Breast epithelium (tissue), 4 donors: ENCODE measurements at regions not wholly inside any gene's neighbourhood (a gene's known extent, or its start where the extent isn't known, plus 50 kb on each side); places are given as distances from the start of the nearest gene placed in this dataset.

Source experiments
- DNase-seq, 2 donors: peaks; one replicate each; pipeline ENCODE4 v3.0.0-alpha.2; 2019; ENCODE audit warnings: low spot score in 2 of 2
- H3K27ac ChIP-seq, 2 donors: fragments of 200-600 bp; sonication (generic) in 1 of 2; one replicate each; pipeline ENCODE4 v1.5.1; 2016 to 2019; ENCODE audit warnings: mild to moderate bottlenecking in 1 of 2
- H3K27me3 ChIP-seq, 2 donors: fragments of 200-600 bp; sonication (generic) in 1 of 2; one replicate each; pipeline versions ENCODE4 v1.5.1 to v1.6.0; 2017 to 2019; ENCODE audit warnings: control low read depth in 1 of 2, mild to moderate bottlenecking in 1 of 2
- H3K36me3 ChIP-seq: fragments of 200-600 bp; one replicate; pipeline ENCODE4 v1.5.1; 2019
- H3K4me1 ChIP-seq, 2 donors: fragments of 200-600 bp; sonication (generic); one replicate each; pipeline ENCODE4 v1.5.1; 2016 to 2019; ENCODE audit warnings: control low read depth in 1 of 2
- H3K4me3 ChIP-seq, 3 donors: fragments of 200-600 bp; sonication (generic); 1 replicate in 2 of 3; 2 replicates in 1 of 3; pipeline ENCODE4 v1.5.1; 2016 to 2019; ENCODE audit warnings: mild to moderate bottlenecking in 3 of 3, moderate library complexity in 2 of 3
- H3K9me3 ChIP-seq, 2 donors: fragments of 200-600 bp; sonication (generic) in 1 of 2; one replicate each; pipeline ENCODE4 v1.5.1; 2016 to 2019; ENCODE audit warnings: control low read depth in 1 of 2
- POLR2A ChIP-seq: fragments of 450-650 bp; IDR thresholded peaks from one replicate; pipeline ENCODE4 v1.6.1; 2016; ENCODE audit warnings: antibody characterized with exemption, mild to moderate bottlenecking, moderate library complexity
- POLR2AphosphoS5 ChIP-seq, 3 donors: sonication (generic); formaldehyde crosslinking; IDR thresholded peaks; one replicate each; pipeline ENCODE4 v1.6.1; 2017; ENCODE audit warnings: antibody characterized with exemption in 3 of 3
- intact Hi-C: fragments of 100-400 bp; cut with DNase I; formaldehyde crosslinking; loops from one replicate; pipeline ENCODE4 v1.15.1; 2023; ENCODE audit warnings: low total_unique reads
- TF ChIP-seq, protein P1 (sequence below), 3 donors: fragments of 450-650 bp; IDR thresholded peaks; one replicate each; pipeline ENCODE4 v1.5.1; 2016 to 2017; ENCODE audit warnings: antibody characterized with exemption in 3 of 3, mild to moderate bottlenecking in 3 of 3, moderate library complexity in 3 of 3

- H3K27ac ChIP-seq, result no peak overlapping the region
- no peaks in the 10 kb centered on the region for H3K36me3 ChIP-seq
- intact Hi-C loops, result no loop called here
These were observed 643.0 kb upstream of the CITED2 start for GRCh38 chr6:140017470-140017869.

GRCh38 chr6:140012150-140012549, 637.7 kb upstream of the CITED2 start:
- TF ChIP-seq, protein P1, sequence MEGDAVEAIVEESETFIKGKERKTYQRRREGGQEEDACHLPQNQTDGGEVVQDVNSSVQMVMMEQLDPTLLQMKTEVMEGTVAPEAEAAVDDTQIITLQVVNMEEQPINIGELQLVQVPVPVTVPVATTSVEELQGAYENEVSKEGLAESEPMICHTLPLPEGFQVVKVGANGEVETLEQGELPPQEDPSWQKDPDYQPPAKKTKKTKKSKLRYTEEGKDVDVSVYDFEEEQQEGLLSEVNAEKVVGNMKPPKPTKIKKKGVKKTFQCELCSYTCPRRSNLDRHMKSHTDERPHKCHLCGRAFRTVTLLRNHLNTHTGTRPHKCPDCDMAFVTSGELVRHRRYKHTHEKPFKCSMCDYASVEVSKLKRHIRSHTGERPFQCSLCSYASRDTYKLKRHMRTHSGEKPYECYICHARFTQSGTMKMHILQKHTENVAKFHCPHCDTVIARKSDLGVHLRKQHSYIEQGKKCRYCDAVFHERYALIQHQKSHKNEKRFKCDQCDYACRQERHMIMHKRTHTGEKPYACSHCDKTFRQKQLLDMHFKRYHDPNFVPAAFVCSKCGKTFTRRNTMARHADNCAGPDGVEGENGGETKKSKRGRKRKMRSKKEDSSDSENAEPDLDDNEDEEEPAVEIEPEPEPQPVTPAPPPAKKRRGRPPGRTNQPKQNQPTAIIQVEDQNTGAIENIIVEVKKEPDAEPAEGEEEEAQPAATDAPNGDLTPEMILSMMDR (IDR thresholded peaks at IDR 0.05), result no peak
- no peak for TF ChIP-seq POLR2AphosphoS5 (IDR thresholded peaks at IDR 0.05)
- TF ChIP-seq POLR2A, result no peak
- no peak for DNase-seq
- no peaks in the 10 kb centered on the region for H3K27me3 ChIP-seq
- no peaks in the 10 kb centered on the region for H3K4me1 ChIP-seq
- no peak overlapping the region for H3K27ac ChIP-seq
- H3K4me3 ChIP-seq, result no peak overlapping the region
- no peaks in the 10 kb centered on the region for H3K36me3 ChIP-seq
- no peaks in the 10 kb centered on the region for H3K9me3 ChIP-seq
- intact Hi-C loops, result no loop called here

More at GRCh38 chr6:140017470-140017869, 643.0 kb upstream of the CITED2 start:
- Histone ChIP-seq H3K27me3 (no peaks in the 10 kb centered on the region), H3K9me3 (peaks cover 9 to 10% of the 10 kb centered on the region in 2 donors), H3K4me1 (no peaks in the 10 kb centered on the region), H3K4me3 (no peak overlapping the region)
- DNase-seq, result no peak
- TF ChIP-seq, protein P1 (IDR thresholded peaks at IDR 0.05), result no peak
- no peak for TF ChIP-seq POLR2A
- TF ChIP-seq POLR2AphosphoS5 (IDR thresholded peaks at IDR 0.05), result no peak

- Histone ChIP-seq H3K9me3 (no peaks in the 10 kb centered on the region), H3K4me1 (no peaks in the 10 kb centered on the region), H3K27ac (no peak overlapping the region), H3K4me3 (no peak overlapping the region), H3K27me3 (no peaks in the 10 kb centered on the region), H3K36me3 (no peaks in the 10 kb centered on the region)
- TF ChIP-seq POLR2AphosphoS5 (IDR thresholded peaks at IDR 0.05) (no peak), POLR2A (no peak)
- TF ChIP-seq, protein P1 (IDR thresholded peaks at IDR 0.05), result no peak
- DNase-seq, result no peak
- intact Hi-C loops, result no loop called here
These were observed 637.1 kb upstream of the CITED2 start for GRCh38 chr6:140011537-140011936.

- intact Hi-C loops, result no loop called here
- DNase-seq, result no peak
- TF ChIP-seq POLR2AphosphoS5 (IDR thresholded peaks at IDR 0.05), result no peak
- TF ChIP-seq, protein P1 (IDR thresholded peaks at IDR 0.05), result no peak
These were observed 634.8 kb upstream of the CITED2 start for GRCh38 chr6:140009286-140009685.

DNA sequence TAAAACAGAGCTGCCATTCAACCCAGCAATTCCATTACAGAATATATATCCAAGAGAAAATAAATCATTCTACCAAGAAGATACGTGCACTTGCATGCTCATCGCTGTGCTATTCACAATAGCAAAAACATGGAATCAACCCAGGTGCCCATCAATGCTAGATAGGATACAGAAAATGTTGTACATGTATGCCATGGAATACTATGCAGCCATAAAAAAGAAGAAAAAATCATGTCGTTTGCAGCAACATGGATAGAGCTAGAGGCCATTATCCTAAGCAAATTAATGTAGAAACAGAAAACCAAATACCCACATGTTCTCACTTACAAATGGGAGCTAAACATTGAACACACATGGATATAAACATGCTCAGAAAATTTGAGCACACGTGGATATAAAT, 633.1 kb upstream of the CITED2 start:
- Histone ChIP-seq H3K9me3 (no peaks in the 10 kb centered on the region), H3K4me3 (no peak overlapping the region), H3K27me3 (no peaks in the 10 kb centered on the region), H3K27ac (no peak overlapping the region), H3K36me3 (no peaks in the 10 kb centered on the region), H3K4me1 (no peaks in the 10 kb centered on the region)
- no peak for DNase-seq
- intact Hi-C loops, result no loop called here
- TF ChIP-seq, protein P1 (IDR thresholded peaks at IDR 0.05), result no peak
- TF ChIP-seq POLR2A (no peak), POLR2AphosphoS5 (IDR thresholded peaks at IDR 0.05) (no peak)

More at GRCh38 chr6:140009286-140009685, 634.8 kb upstream of the CITED2 start:
- Histone ChIP-seq H3K9me3 (no peaks in the 10 kb centered on the region), H3K36me3 (no peaks in the 10 kb centered on the region), H3K27me3 (no peaks in the 10 kb centered on the region), H3K27ac (no peak overlapping the region), H3K4me1 (no peaks in the 10 kb centered on the region), H3K4me3 (no peak overlapping the region)
